Endothelial cell of umbilical vein (primary cell): ENCODE measurements at regions not wholly inside any gene's neighbourhood (a gene's known extent, or its start where the extent isn't known, plus 50 kb on each side); places are given as distances from the start of the nearest gene placed in this dataset.

Experiments
- CTCF ChIP-seq, 2 donors: IDR thresholded peaks; 1 replicate in 1 of 2; 2 replicates in 1 of 2; pipeline ENCODE4 v1.5.1; 2011; ENCODE audit warnings: low read length in 2 of 2, mild to moderate bottlenecking in 2 of 2, moderate library complexity in 2 of 2, control low read depth in 1 of 2, inconsistent platforms in 1 of 2, low read depth in 1 of 2; ENCODE audit not compliant: insufficient read depth in 1 of 2; ENCODE audit errors: extremely low read depth in 1 of 2
- EZH2 ChIP-seq: IDR thresholded peaks from 2 replicates; pipeline ENCODE4 v1.6.1; 2012; ENCODE audit warnings: borderline replicate concordance, low read depth, mild to moderate bottlenecking, moderate library complexity, low read length, inconsistent platforms; ENCODE audit not compliant: severe bottlenecking
- MYC ChIP-seq: IDR thresholded peaks from one replicate; pipeline ENCODE4 v1.6.1; 2011; ENCODE audit warnings: mild to moderate bottlenecking, low read depth, low read length
- POLR2A ChIP-seq: IDR thresholded peaks from 2 replicates; pipeline ENCODE4 v1.6.1; 2012; ENCODE audit warnings: low read depth, mild to moderate bottlenecking, control low read depth, low read length
- POLR2AphosphoS5 ChIP-seq: IDR thresholded peaks from 2 replicates; pipeline ENCODE4 v1.6.1; 2012; ENCODE audit warnings: low read depth, mild to moderate bottlenecking, control low read depth, low read length, moderate library complexity; ENCODE audit not compliant: insufficient read depth
- TF ChIP-seq, protein P1 (sequence below): IDR thresholded peaks from 2 replicates; pipeline ENCODE4 v1.6.1; 2011; ENCODE audit not compliant: insufficient read depth, insufficient read length

DNA sequence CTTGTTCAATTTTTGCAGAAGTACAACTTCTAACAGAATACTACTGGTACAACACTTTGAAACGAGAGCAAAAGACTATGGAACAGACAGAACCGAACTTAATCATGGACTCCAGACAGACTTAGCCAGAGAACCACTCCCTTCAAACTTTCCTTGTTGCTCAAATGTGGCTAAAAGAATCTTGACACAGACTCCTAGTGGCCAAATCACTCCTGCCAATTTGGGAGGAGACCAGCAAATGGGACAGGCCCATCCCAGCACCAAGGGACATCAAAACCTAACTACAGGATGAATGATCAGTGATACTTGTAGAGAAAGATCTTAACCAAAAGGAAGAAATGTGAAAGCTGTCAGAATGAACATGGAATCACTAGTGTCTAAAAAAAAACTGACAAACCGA lies 154.0 kb downstream of the MATN1 start:
- TF ChIP-seq EZH2 (no peak), POLR2A (no peak), CTCF (IDR thresholded peaks at IDR 0.05; ENCODE audit: extremely low read depth in 1 of 2, insufficient read depth in 1 of 2, low read depth in 1 of 2, low read length in 2 of 2) (no peak), MYC (no peak), POLR2AphosphoS5 (no peak)
- TF ChIP-seq, protein P1, sequence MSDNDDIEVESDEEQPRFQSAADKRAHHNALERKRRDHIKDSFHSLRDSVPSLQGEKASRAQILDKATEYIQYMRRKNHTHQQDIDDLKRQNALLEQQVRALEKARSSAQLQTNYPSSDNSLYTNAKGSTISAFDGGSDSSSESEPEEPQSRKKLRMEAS, result no peak
